GM12864 (cell line): ENCODE measurements at regions not wholly inside any gene's neighbourhood (a gene's known extent, or its start where the extent isn't known, plus 50 kb on each side); places are given as distances from the start of the nearest gene placed in this dataset.

Source experiments
- DNase-seq: peaks from one replicate; pipeline ENCODE4 v3.0.0-alpha.2; 2011; ENCODE audit warnings: low read depth
- H3K4me3 ChIP-seq: 2 replicates; pipeline ENCODE4 v1.5.1; 2011; ENCODE audit warnings: mild to moderate bottlenecking, low read depth, low read length, control low read depth
- CTCF ChIP-seq: IDR thresholded peaks from 2 replicates; pipeline ENCODE4 v1.5.1; 2011; ENCODE audit warnings: low read depth, mild to moderate bottlenecking, moderate library complexity, low read length, control low read depth, inconsistent platforms; ENCODE audit errors: missing control alignments

- no peak for DNase-seq
- H3K4me3 ChIP-seq: no peak overlapping the region
- no peak for TF ChIP-seq CTCF
These were observed 367.3 kb upstream of the PAPPA start for GRCh38 chr9:115786321-115786720.

GRCh38 chr9:115790520-115790919 is 363.1 kb upstream of the PAPPA start:
- no peak for DNase-seq
- TF ChIP-seq CTCF: no peak
- no peak overlapping the region for H3K4me3 ChIP-seq

- TF ChIP-seq CTCF: no peak
- DNase-seq: no peak
- H3K4me3 ChIP-seq: no peak overlapping the region
These were observed 358.6 kb upstream of the PAPPA start for GRCh38 chr9:115794921-115795475.

- no peak for DNase-seq
- TF ChIP-seq CTCF: no peak
- no peak overlapping the region for H3K4me3 ChIP-seq
These were observed 353.9 kb upstream of the PAPPA start for GRCh38 chr9:115799734-115800133.

GRCh38 chr9:115804206-115804605 is 349.4 kb upstream of the PAPPA start:
- TF ChIP-seq CTCF: no peak
- no peak overlapping the region for H3K4me3 ChIP-seq
- DNase-seq: no peak

GRCh38 chr9:115808108-115808507 is 345.5 kb upstream of the PAPPA start:
- no peak overlapping the region for H3K4me3 ChIP-seq
- DNase-seq: no peak
- TF ChIP-seq CTCF: no peak

GRCh38 chr9:115808695-115809094 is 344.9 kb upstream of the PAPPA start:
- no peak for TF ChIP-seq CTCF
- H3K4me3 ChIP-seq: no peak overlapping the region
- DNase-seq: no peak
